Endothelial cell of umbilical vein (primary cell): ENCODE measurements at regions not wholly inside any gene's neighbourhood (a gene's known extent, or its start where the extent isn't known, plus 50 kb on each side); places are given as distances from the start of the nearest gene placed in this dataset.

Source experiments
- BruUV-seq: library from RNA; stranded (reverse); fragments of 400-500 nt; replicated peaks from 2 replicates; lab custom pipeline; 2021; lab: Mats Ljungman, UMichigan
- CTCF ChIA-PET: fragments of 300-600, 350-600 bp; sonication (Branson Sonifier 250); formaldehyde crosslinking; loops from one replicate; lab custom pipeline; 2021; ENCODE audit warnings: antibody characterized with exemption, inconsistent platforms; lab: Charles Lee
- POLR2A ChIA-PET: fragments of 300-600, 350-600 bp; sonication (Branson Sonifier 250); formaldehyde crosslinking; loops from one replicate; lab custom pipeline; 2021; ENCODE audit warnings: antibody characterized with exemption, inconsistent platforms; lab: Charles Lee
- DNase-seq: peaks from one replicate; pipeline ENCODE4 v3.0.0-alpha.2; 2011; ENCODE audit warnings: low read depth, low spot score
- FAIRE-seq: peaks from 2 replicates; lab custom pipeline; 2011; peaks lifted over from hg19 to GRCh38; lab: Jason Lieb, UNC
- H2AFZ ChIP-seq: 2 replicates; pipeline ENCODE4 v1.6.0; 2012; ENCODE audit warnings: low read depth, low read length, control low read depth, inconsistent platforms
- H3K27ac ChIP-seq: 2 replicates; pipeline ENCODE4 v1.5.1; 2011; ENCODE audit warnings: low read depth, mild to moderate bottlenecking, control low read depth, low read length, moderate library complexity; ENCODE audit not compliant: insufficient read depth
- H3K27me3 ChIP-seq, 2 experiments: 2 replicates each; pipeline versions ENCODE4 v1.6.0 to v1.6.1; 2011; ENCODE audit warnings: low read length in 2 of 2, mixed read lengths in 1 of 2; ENCODE audit not compliant: control insufficient read depth in 2 of 2, insufficient read depth in 2 of 2
- H3K36me3 ChIP-seq, 2 experiments: 2 replicates in 1 of 2; 3 replicates in 1 of 2; pipeline ENCODE4 v1.5.1; 2011; ENCODE audit warnings: low read length in 2 of 2, mild to moderate bottlenecking in 1 of 2, moderate library complexity in 1 of 2; ENCODE audit not compliant: control insufficient read depth in 2 of 2, insufficient read depth in 2 of 2; ENCODE audit errors: extremely low read depth in 1 of 2
- H3K4me1 ChIP-seq: 3 replicates; pipeline ENCODE4 v1.5.1; 2011; ENCODE audit warnings: mild to moderate bottlenecking, low read length; ENCODE audit not compliant: control insufficient read depth, insufficient read depth; ENCODE audit errors: extremely low read depth
- H3K4me2 ChIP-seq: 2 replicates; pipeline ENCODE4 v1.6.1; 2011; ENCODE audit warnings: low read length, control low read depth, mixed read lengths; ENCODE audit not compliant: insufficient read depth
- H3K4me3 ChIP-seq, 3 experiments: fragments of 200-600 bp in 1 of 3; sonication (generic), shearing (Covaris generic) in 1 of 3; replicated peaks in 1 of 3; 2 replicates each; pipeline ENCODE4 v1.5.1; 2011 to 2016; ENCODE audit warnings: control low read depth in 3 of 3, low read length in 3 of 3, mild to moderate bottlenecking in 2 of 3, inconsistent platforms in 1 of 3, low read depth in 1 of 3, moderate library complexity in 1 of 3; ENCODE audit not compliant: insufficient read depth in 1 of 3
- H3K79me2 ChIP-seq: 2 replicates; pipeline ENCODE4 v1.6.0; 2012; ENCODE audit warnings: low read length, inconsistent platforms; ENCODE audit not compliant: control insufficient read depth, insufficient read depth
- H3K9ac ChIP-seq: replicated peaks from 2 replicates; pipeline ENCODE3; 2011; ENCODE audit warnings: low read length, control low read depth; ENCODE audit not compliant: insufficient read depth; ENCODE audit errors: extremely low read depth
- H3K9me1 ChIP-seq: replicated peaks from 3 replicates; pipeline ENCODE4 v1.6.0; 2011; ENCODE audit warnings: mild to moderate bottlenecking, low read length; ENCODE audit not compliant: control insufficient read depth, insufficient read depth; ENCODE audit errors: extremely low read depth
- H3K9me3 ChIP-seq: replicated peaks from 2 replicates; pipeline ENCODE4 v1.5.1; 2012; ENCODE audit warnings: low read length, inconsistent platforms; ENCODE audit not compliant: control insufficient read depth, insufficient read depth
- H4K20me1 ChIP-seq: replicated peaks from 2 replicates; pipeline ENCODE3; 2011; ENCODE audit warnings: mild to moderate bottlenecking, low read length; ENCODE audit not compliant: control insufficient read depth, insufficient read depth; ENCODE audit errors: extremely low read depth
- CTCF ChIP-seq, 2 donors: IDR thresholded peaks; 1 replicate in 1 of 2; 2 replicates in 1 of 2; pipeline ENCODE4 v1.5.1; 2011; ENCODE audit warnings: low read length in 2 of 2, mild to moderate bottlenecking in 2 of 2, moderate library complexity in 2 of 2, control low read depth in 1 of 2, inconsistent platforms in 1 of 2, low read depth in 1 of 2; ENCODE audit not compliant: insufficient read depth in 1 of 2; ENCODE audit errors: extremely low read depth in 1 of 2
- EZH2 ChIP-seq: IDR thresholded peaks from 2 replicates; pipeline ENCODE4 v1.6.1; 2012; ENCODE audit warnings: borderline replicate concordance, low read depth, mild to moderate bottlenecking, moderate library complexity, low read length, inconsistent platforms; ENCODE audit not compliant: severe bottlenecking
- FOS ChIP-seq: IDR thresholded peaks from 2 replicates; pipeline ENCODE4 v1.6.1; 2011; ENCODE audit warnings: mild to moderate bottlenecking, low read length, moderate library complexity, borderline replicate concordance; ENCODE audit not compliant: insufficient read depth
- GATA2 ChIP-seq: IDR thresholded peaks from 2 replicates; pipeline ENCODE4 v1.7.0; 2011; ENCODE audit warnings: low read depth, mild to moderate bottlenecking, moderate library complexity, mixed read lengths, low read length; ENCODE audit not compliant: insufficient read length, insufficient read depth
- JUN ChIP-seq: IDR thresholded peaks from 2 replicates; pipeline ENCODE4 v1.6.1; 2011; ENCODE audit warnings: borderline replicate concordance, low read depth; ENCODE audit not compliant: insufficient read length, insufficient read depth
- MAX ChIP-seq: IDR thresholded peaks from 2 replicates; pipeline ENCODE4 v1.6.1; 2011; ENCODE audit not compliant: insufficient read depth, insufficient read length
- MYC ChIP-seq: IDR thresholded peaks from one replicate; pipeline ENCODE4 v1.6.1; 2011; ENCODE audit warnings: mild to moderate bottlenecking, low read depth, low read length
- POLR2A ChIP-seq: IDR thresholded peaks from 2 replicates; pipeline ENCODE4 v1.6.1; 2012; ENCODE audit warnings: low read depth, mild to moderate bottlenecking, control low read depth, low read length
- POLR2AphosphoS5 ChIP-seq: IDR thresholded peaks from 2 replicates; pipeline ENCODE4 v1.6.1; 2012; ENCODE audit warnings: low read depth, mild to moderate bottlenecking, control low read depth, low read length, moderate library complexity; ENCODE audit not compliant: insufficient read depth
- dilution Hi-C: fragments of 300-500 bp; cut with MboI; formaldehyde crosslinking; loops from one replicate; pipeline ENCODE4 v1.15.0; 2019; ENCODE audit warnings: low sequenced_read_pairs; ENCODE audit not compliant: extremely low pct_ligation_motif_present
- intact Hi-C: fragments of 100-400 bp; cut with micrococcal nuclease; formaldehyde crosslinking; loops from one replicate; pipeline ENCODE4 v1.10.0; 2022

- ChIA-PET CTCF (no interaction called here), POLR2A (no interaction called here)
- H3K4me3 ChIP-seq, result no peak overlapping the region
- BruUV-seq, result no TSS peak
- H3K4me1 ChIP-seq, result no peaks in the 10 kb centered on the region
- no peak overlapping the region for H2AFZ ChIP-seq
- H3K36me3 ChIP-seq, result no peaks in the 10 kb centered on the region
- no peak overlapping the region for H3K9ac ChIP-seq
- no peak for TF ChIP-seq CTCF (IDR thresholded peaks at IDR 0.05; ENCODE audit: extremely low read depth in 1 of 2, insufficient read depth in 1 of 2, low read depth in 1 of 2, low read length in 2 of 2)
- no peak for TF ChIP-seq MAX
- TF ChIP-seq JUN, result no peak
- no peak for TF ChIP-seq POLR2AphosphoS5
- no peak for TF ChIP-seq FOS
- no peak for TF ChIP-seq POLR2A
- TF ChIP-seq MYC, result no peak
- TF ChIP-seq GATA2, result no peak
- TF ChIP-seq EZH2, result no peak
- no peak overlapping the region for H3K27ac ChIP-seq
- DNase-seq (no peak), FAIRE-seq (no peak)
- H4K20me1 ChIP-seq, result no peaks in the 10 kb centered on the region
- intact Hi-C loops (no loop called here), dilution Hi-C loops (no loop called here)
- no peaks in the 10 kb centered on the region for H3K79me2 ChIP-seq
- H3K9me3 ChIP-seq, result no peaks in the 10 kb centered on the region
- no peaks in the 10 kb centered on the region for H3K27me3 ChIP-seq
- H3K9me1 ChIP-seq, result no peaks in the 10 kb centered on the region
- no peak overlapping the region for H3K4me2 ChIP-seq
Measured at GRCh38 chr4:28883211-28883610, 1837.0 kb upstream of the PCDH7 start.
